Activated CD8-positive, alpha-beta T cell treated with anti-CD3 and anti-CD28 coated beads for 36 hours (primary cell): ENCODE measurements at regions not wholly inside any gene's neighbourhood (a gene's known extent, or its start where the extent isn't known, plus 50 kb on each side); places are given as distances from the start of the nearest gene placed in this dataset.

Experiments used
- ATAC-seq: fragments of 200-7000 bp; cut with Tn5 transposase; one replicate; pipeline ENCODE4 v1.10.0; 2021; ENCODE audit warnings: mild to moderate bottlenecking, moderate library complexity
- CTCF ChIA-PET: fragments of 350-600 bp; sonication (Branson Sonifier 250); formaldehyde crosslinking; loops from one replicate; lab custom pipeline; 2021; ENCODE audit warnings: antibody characterized with exemption; lab: Charles Lee
- POLR2A ChIA-PET: fragments of 350-600 bp; sonication (Branson Sonifier 250); formaldehyde crosslinking; loops from one replicate; lab custom pipeline; 2021; ENCODE audit warnings: antibody characterized with exemption; lab: Charles Lee
- DNase-seq: peaks from one replicate; pipeline ENCODE4 v3.0.0-alpha.2; 2020
- H3K27ac Mint-ChIP-seq: one replicate; pipeline ENCODE4 v1.8.0; 2021; ENCODE audit warnings: mild to moderate bottlenecking, mixed read lengths
- H3K27me3 Mint-ChIP-seq: one replicate; pipeline ENCODE4 v1.8.0; 2021; ENCODE audit warnings: mixed read lengths
- H3K36me3 Mint-ChIP-seq: one replicate; pipeline ENCODE4 v1.8.0; 2021; ENCODE audit warnings: low read depth, mixed read lengths
- H3K4me1 Mint-ChIP-seq: one replicate; pipeline ENCODE4 v1.8.0; 2021; ENCODE audit warnings: low read depth, mixed read lengths
- H3K4me3 Mint-ChIP-seq: one replicate; pipeline ENCODE4 v1.8.0; 2021; ENCODE audit warnings: mild to moderate bottlenecking, moderate library complexity, mixed read lengths
- H3K9me3 Mint-ChIP-seq: one replicate; pipeline ENCODE4 v1.8.0; 2021; ENCODE audit warnings: mixed read lengths
- intact Hi-C: fragments of 100-400 bp; cut with micrococcal nuclease; formaldehyde crosslinking; loops from one replicate; pipeline ENCODE4 v1.10.0; 2022
- TF ChIP-seq, protein P1 (sequence below): fragments of 200-600 bp; IDR thresholded peaks from one replicate; pipeline ENCODE4 v1.8.0; 2022; ENCODE audit warnings: antibody characterized with exemption, mild to moderate bottlenecking

DNA sequence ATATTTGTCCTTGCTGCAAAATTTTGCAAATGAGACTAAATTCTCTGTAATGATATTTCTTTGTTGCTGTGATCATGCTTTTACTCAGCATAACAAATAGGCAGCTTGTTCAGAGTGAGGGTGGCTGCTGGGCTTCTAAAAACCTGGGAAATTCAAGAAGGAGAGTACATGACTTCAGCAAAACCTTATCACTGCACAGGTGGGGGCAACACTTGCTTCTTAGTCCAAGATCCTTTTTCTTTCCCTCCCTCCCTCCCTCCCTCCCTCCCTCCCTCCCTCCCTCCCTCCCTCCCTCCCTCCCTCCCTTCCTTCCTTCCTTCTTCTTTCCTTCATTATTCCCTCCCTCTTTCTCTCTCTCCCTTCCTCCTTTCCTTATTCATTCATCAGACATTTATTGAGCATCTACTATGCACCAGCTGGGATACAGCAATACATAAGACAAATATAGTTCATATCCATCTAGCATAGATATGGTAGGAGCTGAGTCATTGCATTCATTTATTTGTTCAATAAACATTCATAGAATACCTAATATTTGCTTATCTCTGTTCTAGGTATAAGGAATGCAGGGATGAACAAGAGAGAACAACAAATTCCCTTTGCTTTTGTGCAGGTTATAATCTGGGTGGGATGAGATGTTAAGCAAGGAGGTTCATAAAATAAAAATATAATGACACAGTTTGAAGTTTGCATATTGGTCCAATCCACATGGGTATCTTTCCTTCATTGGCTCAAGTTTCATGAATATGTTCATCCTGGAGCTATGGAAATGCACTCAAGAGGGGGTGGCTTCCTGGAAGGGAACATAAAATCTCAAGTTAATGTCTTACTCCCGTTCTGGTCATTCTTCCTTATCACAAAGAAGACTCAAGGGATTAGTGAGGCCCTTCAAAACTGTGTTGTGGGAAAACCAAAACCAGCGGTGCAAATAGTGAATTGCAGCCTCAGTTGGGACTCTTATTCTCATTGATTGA, 210.7 kb downstream of the PDCD6IP start:
- Mint-ChIP-seq H3K36me3 (no peaks in the 10 kb centered on the region), H3K27me3 (no peaks in the 10 kb centered on the region), H3K4me1 (no peaks in the 10 kb centered on the region), H3K4me3 (no peak overlapping the region), H3K27ac (no peak overlapping the region), H3K9me3 (no peaks in the 10 kb centered on the region)
- intact Hi-C loops, result no loop called here
- DNase-seq (no peak), ATAC-seq (no peak)
- ChIA-PET POLR2A (no interaction called here), CTCF (interaction anchor here (1.3 kb wide), 2 partner anchors 7 to 125 kb away, joined by 3 to 5 read pairs; no protein-coding TSS in a partner anchor)
- TF ChIP-seq, protein P1, sequence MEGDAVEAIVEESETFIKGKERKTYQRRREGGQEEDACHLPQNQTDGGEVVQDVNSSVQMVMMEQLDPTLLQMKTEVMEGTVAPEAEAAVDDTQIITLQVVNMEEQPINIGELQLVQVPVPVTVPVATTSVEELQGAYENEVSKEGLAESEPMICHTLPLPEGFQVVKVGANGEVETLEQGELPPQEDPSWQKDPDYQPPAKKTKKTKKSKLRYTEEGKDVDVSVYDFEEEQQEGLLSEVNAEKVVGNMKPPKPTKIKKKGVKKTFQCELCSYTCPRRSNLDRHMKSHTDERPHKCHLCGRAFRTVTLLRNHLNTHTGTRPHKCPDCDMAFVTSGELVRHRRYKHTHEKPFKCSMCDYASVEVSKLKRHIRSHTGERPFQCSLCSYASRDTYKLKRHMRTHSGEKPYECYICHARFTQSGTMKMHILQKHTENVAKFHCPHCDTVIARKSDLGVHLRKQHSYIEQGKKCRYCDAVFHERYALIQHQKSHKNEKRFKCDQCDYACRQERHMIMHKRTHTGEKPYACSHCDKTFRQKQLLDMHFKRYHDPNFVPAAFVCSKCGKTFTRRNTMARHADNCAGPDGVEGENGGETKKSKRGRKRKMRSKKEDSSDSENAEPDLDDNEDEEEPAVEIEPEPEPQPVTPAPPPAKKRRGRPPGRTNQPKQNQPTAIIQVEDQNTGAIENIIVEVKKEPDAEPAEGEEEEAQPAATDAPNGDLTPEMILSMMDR, result no peak

DNA sequence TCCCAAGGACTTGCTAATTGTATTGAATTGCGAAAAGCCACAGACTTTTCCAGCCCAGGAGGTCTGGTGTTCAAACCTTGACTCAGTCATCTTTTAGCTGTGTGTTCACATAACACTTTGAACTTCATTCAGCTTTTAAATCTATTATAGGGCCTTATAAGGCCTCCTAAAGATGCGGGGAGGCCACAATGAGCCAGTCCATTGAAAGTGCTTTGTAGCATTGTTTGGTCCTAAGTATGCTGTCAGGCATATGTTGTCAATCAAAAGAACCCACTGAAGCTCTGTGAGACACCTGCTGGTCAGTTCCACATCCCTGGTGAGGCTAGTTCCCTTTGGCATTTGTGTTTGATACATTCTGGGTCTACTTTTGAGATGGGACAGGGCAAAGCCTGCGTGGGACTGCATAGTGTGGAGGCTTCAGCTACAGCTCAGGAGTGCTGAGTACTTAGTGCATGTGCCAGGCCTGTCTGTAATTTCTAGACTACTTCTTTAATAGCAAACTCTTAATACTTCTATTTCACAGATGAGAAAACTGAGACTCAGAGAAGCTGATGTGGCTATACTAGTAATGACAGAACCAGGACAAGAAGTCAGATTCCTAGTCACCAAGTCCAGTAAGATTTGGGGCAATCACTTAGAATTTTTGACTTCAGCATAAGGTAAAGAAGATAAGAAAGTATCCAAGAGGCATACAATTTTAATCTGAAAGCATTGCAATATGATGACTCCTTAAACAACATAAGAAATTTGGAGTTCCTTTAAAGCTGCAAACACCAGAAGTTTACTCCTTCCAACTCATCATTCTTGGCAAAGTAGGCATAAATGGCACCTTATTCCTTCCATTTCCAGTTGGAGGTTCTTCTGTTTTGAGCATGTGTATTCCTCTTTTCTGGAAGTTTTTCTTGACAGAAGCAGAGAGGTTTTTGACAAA, 213.0 kb downstream of the PDCD6IP start:
- Mint-ChIP-seq H3K27me3 (no peaks in the 10 kb centered on the region), H3K36me3 (no peaks in the 10 kb centered on the region), H3K27ac (no peak overlapping the region), H3K4me1 (peaks cover 4% of the 10 kb centered on the region), H3K9me3 (no peaks in the 10 kb centered on the region), H3K4me3 (no peak overlapping the region)
- CTCF ChIA-PET, result interaction anchor here (0.6 to 1.2 kb wide), 2 partner anchors 10 to 128 kb away, joined by 4 read pairs; no protein-coding TSS in a partner anchor
- DNase-seq, result no peak
- ATAC-seq, result no peak
- intact Hi-C loops, result no loop called here
- POLR2A ChIA-PET, result no interaction called here
- TF ChIP-seq, protein P1, result no peak

DNA sequence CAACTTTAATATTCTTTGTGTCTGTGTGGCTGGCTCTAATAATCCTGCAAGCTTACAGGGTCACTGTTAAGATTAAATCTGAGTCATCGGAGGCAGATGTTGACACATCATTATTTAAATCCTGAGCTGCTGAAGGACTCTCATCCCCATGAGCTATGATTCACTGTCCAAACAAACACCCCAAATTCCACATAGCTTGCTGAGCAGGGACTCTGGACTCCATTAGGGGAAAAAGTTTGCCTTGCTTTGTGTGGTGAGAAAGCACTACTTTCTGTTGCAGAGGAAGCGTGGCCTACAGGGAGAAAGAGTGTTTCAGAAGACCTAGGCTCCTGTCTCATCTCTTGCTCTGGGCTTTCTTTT, 213.7 kb downstream of the PDCD6IP start:
- TF ChIP-seq, protein P1, result no peak
- DNase-seq (no peak), ATAC-seq (no peak)
- H3K27ac Mint-ChIP-seq, result no peak overlapping the region
- no peaks in the 10 kb centered on the region for H3K27me3 Mint-ChIP-seq
- no peaks in the 10 kb centered on the region for H3K9me3 Mint-ChIP-seq
- peaks cover 9% of the 10 kb centered on the region for H3K4me1 Mint-ChIP-seq
- no peak overlapping the region for H3K4me3 Mint-ChIP-seq
- ChIA-PET POLR2A (no interaction called here), CTCF (interaction anchor here (1.2 kb wide), 1 partner anchor 11 kb away, joined by 4 read pairs; no protein-coding TSS in a partner anchor)
- H3K36me3 Mint-ChIP-seq, result no peaks in the 10 kb centered on the region
- intact Hi-C loops, result no loop called here

DNA sequence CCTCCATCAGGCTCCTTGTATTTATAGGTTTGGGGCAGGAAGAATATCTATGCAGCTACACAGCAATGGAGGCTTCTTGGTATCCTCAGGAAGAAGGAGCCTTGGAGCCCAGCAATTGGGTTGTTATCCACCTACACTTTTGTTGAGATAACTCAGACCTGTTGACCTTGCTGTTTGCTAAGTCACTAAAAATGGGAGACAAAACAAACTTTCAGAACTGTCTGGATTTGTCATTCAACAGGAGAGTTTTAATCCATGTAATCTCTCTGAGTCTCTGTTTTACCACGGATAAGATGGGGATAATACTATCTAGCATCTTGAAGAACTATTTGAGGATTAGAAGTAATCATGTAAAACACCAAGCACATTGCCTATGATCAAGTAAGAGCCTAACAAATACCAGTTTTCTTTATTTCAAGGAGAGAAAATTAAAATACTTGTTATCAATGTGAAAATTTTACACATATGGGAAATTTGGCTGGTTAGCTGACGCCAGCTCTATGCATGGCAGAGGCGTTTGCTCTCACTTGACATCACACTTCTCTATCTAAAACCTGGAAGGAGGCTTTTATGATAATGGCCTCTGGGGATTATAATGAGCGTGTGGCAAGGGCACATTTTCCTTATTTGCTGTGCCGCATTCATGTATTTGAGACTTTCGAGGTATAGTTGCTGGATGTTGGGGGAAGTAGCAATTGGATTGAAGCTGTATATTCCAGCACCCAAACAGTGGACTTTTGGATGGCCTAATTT, 215.6 kb downstream of the PDCD6IP start:
- Mint-ChIP-seq H3K36me3 (no peaks in the 10 kb centered on the region), H3K9me3 (no peaks in the 10 kb centered on the region), H3K4me3 (no peak overlapping the region), H3K4me1 (peaks cover 19% of the 10 kb centered on the region), H3K27me3 (no peaks in the 10 kb centered on the region), H3K27ac (no peak overlapping the region)
- intact Hi-C loops, result loop anchor here (2.0 kb wide), 1 partner anchor 131 kb away; no protein-coding TSS in a partner anchor
- DNase-seq (no peak), ATAC-seq (no peak)
- ChIA-PET POLR2A (interaction anchor here (0.7 kb wide), 1 partner anchor 65 kb away, joined by 3 read pairs; no protein-coding TSS in a partner anchor), CTCF (interaction anchor here (1.6 to 2.0 kb wide), 2 partner anchors 12 to 131 kb away, joined by 4 to 6 read pairs; no protein-coding TSS in a partner anchor)
- TF ChIP-seq, protein P1, result no peak
